ENCODE measurements at regions not wholly inside any gene's neighbourhood (a gene's known extent, or its start where the extent isn't known, plus 50 kb on each side); places are given as distances from the start of the nearest gene placed in this dataset.

DNA sequence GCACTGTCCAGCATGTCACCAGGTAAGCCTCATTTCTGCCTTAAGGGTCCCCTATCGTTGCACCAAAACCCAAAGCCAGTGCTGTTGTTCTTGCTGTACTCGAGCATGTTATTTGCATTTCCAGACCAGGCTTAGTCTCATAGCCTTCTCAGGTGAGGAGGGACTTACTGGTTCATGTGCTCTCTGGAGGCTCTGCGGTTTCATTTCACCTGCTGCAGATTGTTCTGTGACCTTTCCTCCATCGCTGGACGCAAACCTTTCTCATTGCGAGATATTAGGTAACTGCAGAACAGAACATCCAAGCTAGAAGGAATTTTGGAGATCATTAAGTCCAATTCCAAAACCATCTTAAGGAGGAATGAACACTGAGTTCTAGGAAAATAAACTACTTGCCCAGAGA is 187.3 kb upstream of the BCL6 start:
- H3K9ac ChIP-seq (ENCODE audit: low read length), result no peak overlapping the region
- no TSS peak for BruUV-seq (replicated peaks)
- H3K27me3 ChIP-seq (ENCODE audit: insufficient read depth, low read length), result no peaks in the 10 kb centered on the region
- CTCF ChIA-PET, result no interaction called here
- no peaks in the 10 kb centered on the region for H3K4me1 ChIP-seq (ENCODE audit: control insufficient read depth in 1 of 2, insufficient read depth in 2 of 2, low read length in 2 of 2)
- H3K4me2 ChIP-seq (ENCODE audit: low read length), result no peak overlapping the region
- H2AFZ ChIP-seq (ENCODE audit: low read depth, low read length, poor library complexity, severe bottlenecking), result no peak overlapping the region
- H3K9me3 ChIP-seq (ENCODE audit: control insufficient read depth in 1 of 2, insufficient read depth in 1 of 2, low read depth in 1 of 2, low read length in 2 of 2), result no peaks in the 10 kb centered on the region
- DNase-seq (ENCODE audit: low read depth, low spot score) (no peak), ATAC-seq (no peak)
- H3K4me3 ChIP-seq (replicated peaks in 1 of 2; ENCODE audit: low read depth in 1 of 2, low read length in 2 of 2), result no peak overlapping the region
- no peaks in the 10 kb centered on the region for H3K36me3 ChIP-seq (ENCODE audit: control insufficient read depth in 1 of 2, insufficient read depth in 2 of 2, low read length in 2 of 2)
- no peak overlapping the region for H3K27ac ChIP-seq (ENCODE audit: low read depth, low read length)
- intact Hi-C loops (cut with micrococcal nuclease), result no loop called here
- H3K79me2 ChIP-seq (ENCODE audit: insufficient read depth, low read length), result no peaks in the 10 kb centered on the region
- TF ChIP-seq EZH2 (IDR thresholded peaks at IDR 0.05) (no peak), SIN3A (IDR thresholded peaks at IDR 0.05; ENCODE audit: low read depth) (no peak), FOSL1 (IDR thresholded peaks at IDR 0.05; ENCODE audit: low read depth) (no peak), EZH2phosphoT487 (IDR thresholded peaks at IDR 0.05; ENCODE audit: borderline replicate concordance) (no peak), SRF (IDR thresholded peaks at IDR 0.05; ENCODE audit: low read depth) (no peak), TCF7L2 (IDR thresholded peaks at IDR 0.05; ENCODE audit: borderline replicate concordance, extremely low read depth, insufficient read depth, insufficient read length) (no peak), JUND (IDR thresholded peaks at IDR 0.05) (no peak), POLR2A (IDR thresholded peaks at IDR 0.05; ENCODE audit: borderline replicate concordance, extremely low read depth, insufficient read depth, insufficient read length) (no peak), RAD21 (IDR thresholded peaks at IDR 0.05; ENCODE audit: low read depth) (no peak), ZNF274 (IDR thresholded peaks at IDR 0.05; ENCODE audit: low read depth, low read length) (no peak)
- TF ChIP-seq, protein P1, sequence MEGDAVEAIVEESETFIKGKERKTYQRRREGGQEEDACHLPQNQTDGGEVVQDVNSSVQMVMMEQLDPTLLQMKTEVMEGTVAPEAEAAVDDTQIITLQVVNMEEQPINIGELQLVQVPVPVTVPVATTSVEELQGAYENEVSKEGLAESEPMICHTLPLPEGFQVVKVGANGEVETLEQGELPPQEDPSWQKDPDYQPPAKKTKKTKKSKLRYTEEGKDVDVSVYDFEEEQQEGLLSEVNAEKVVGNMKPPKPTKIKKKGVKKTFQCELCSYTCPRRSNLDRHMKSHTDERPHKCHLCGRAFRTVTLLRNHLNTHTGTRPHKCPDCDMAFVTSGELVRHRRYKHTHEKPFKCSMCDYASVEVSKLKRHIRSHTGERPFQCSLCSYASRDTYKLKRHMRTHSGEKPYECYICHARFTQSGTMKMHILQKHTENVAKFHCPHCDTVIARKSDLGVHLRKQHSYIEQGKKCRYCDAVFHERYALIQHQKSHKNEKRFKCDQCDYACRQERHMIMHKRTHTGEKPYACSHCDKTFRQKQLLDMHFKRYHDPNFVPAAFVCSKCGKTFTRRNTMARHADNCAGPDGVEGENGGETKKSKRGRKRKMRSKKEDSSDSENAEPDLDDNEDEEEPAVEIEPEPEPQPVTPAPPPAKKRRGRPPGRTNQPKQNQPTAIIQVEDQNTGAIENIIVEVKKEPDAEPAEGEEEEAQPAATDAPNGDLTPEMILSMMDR (IDR thresholded peaks at IDR 0.05 in 2 of 3, conservative IDR thresholded peaks at IDR 0.05 in 1 of 3; ENCODE audit: borderline replicate concordance in 1 of 3, insufficient read depth in 1 of 3, low read depth in 2 of 3, low read length in 2 of 3), result no peak
- TF ChIP-seq, protein P2, sequence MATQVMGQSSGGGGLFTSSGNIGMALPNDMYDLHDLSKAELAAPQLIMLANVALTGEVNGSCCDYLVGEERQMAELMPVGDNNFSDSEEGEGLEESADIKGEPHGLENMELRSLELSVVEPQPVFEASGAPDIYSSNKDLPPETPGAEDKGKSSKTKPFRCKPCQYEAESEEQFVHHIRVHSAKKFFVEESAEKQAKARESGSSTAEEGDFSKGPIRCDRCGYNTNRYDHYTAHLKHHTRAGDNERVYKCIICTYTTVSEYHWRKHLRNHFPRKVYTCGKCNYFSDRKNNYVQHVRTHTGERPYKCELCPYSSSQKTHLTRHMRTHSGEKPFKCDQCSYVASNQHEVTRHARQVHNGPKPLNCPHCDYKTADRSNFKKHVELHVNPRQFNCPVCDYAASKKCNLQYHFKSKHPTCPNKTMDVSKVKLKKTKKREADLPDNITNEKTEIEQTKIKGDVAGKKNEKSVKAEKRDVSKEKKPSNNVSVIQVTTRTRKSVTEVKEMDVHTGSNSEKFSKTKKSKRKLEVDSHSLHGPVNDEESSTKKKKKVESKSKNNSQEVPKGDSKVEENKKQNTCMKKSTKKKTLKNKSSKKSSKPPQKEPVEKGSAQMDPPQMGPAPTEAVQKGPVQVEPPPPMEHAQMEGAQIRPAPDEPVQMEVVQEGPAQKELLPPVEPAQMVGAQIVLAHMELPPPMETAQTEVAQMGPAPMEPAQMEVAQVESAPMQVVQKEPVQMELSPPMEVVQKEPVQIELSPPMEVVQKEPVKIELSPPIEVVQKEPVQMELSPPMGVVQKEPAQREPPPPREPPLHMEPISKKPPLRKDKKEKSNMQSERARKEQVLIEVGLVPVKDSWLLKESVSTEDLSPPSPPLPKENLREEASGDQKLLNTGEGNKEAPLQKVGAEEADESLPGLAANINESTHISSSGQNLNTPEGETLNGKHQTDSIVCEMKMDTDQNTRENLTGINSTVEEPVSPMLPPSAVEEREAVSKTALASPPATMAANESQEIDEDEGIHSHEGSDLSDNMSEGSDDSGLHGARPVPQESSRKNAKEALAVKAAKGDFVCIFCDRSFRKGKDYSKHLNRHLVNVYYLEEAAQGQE (IDR thresholded peaks at IDR 0.05; ENCODE audit: low read depth), result no peak
- TF ChIP-seq, protein P3, sequence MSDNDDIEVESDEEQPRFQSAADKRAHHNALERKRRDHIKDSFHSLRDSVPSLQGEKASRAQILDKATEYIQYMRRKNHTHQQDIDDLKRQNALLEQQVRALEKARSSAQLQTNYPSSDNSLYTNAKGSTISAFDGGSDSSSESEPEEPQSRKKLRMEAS (IDR thresholded peaks at IDR 0.05), result no peak
- TF ChIP-seq, protein P4, sequence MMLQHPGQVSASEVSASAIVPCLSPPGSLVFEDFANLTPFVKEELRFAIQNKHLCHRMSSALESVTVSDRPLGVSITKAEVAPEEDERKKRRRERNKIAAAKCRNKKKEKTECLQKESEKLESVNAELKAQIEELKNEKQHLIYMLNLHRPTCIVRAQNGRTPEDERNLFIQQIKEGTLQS (IDR thresholded peaks at IDR 0.05), result no peak
- no peaks in the 10 kb centered on the region for H4K20me1 ChIP-seq (ENCODE audit: insufficient read depth)
- POLR2A ChIA-PET, result no interaction called here
- RAD21 ChIA-PET (ENCODE audit: low non-redundant PET in 1 of 2, low total read pairs in 2 of 2, uncharacterized antibody in 2 of 2, unreplicated experiment in 2 of 2), result no interaction called here
- H3K9me2 ChIP-seq (ENCODE audit: insufficient read depth), result no peaks in the 10 kb centered on the region

Measured in HCT116 (cell line).